Suppressor macrophage treated with lipopolysaccharide for 1 hour (primary cell): ENCODE measurements at regions not wholly inside any gene's neighbourhood (a gene's known extent, or its start where the extent isn't known, plus 50 kb on each side); places are given as distances from the start of the nearest gene placed in this dataset.

ENCODE experiments used
- DNase-seq, 3 donors: peaks; one replicate each; pipeline ENCODE4 v3.0.0-alpha.2; 2020 to 2022

- DNase-seq: no peak
Observed at GRCh38 chr12:31778687-31779086, 49.9 kb upstream of the AMN1 start.
